ENCODE measurements at regions not wholly inside any gene's neighbourhood (a gene's known extent, or its start where the extent isn't known, plus 50 kb on each side); places are given as distances from the start of the nearest gene placed in this dataset.

DNA sequence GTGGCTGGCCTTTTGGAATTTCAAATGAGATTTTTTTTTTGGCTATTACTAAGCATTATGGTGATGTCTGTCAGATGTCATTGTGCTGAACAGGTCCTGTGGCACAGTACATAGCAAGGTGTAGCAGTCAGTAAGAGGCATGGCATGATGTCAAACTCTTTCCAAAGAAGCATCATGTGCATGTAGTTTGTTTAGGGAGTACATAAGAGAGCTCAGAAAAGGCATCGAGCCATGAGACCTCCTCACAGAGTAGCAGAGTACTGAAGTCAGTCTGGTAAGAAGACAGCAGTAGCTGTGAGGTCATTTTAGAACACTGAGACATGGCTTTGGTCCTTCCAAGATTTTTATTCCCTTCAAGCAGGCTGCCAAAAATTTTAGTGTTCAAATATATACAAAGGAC is 134.9 kb upstream of the SPRED1 start:
- TF ChIP-seq CTCF (IDR thresholded peaks at IDR 0.05) (no peak), POLR2AphosphoS5 (IDR thresholded peaks at IDR 0.05) (no peak)
